SHP77 (cell line): ENCODE measurements at regions not wholly inside any gene's neighbourhood (a gene's known extent, or its start where the extent isn't known, plus 50 kb on each side); places are given as distances from the start of the nearest gene placed in this dataset.

ENCODE experiments used
- DNase-seq, 2 experiments: peaks; one replicate each; lab custom pipeline; 2025; lab: John Stamatoyannopoulos, UW

GRCh38 chr16:86018487-86018886 lies 119.5 kb downstream of the IRF8 start:
- no peak for DNase-seq

DNA sequence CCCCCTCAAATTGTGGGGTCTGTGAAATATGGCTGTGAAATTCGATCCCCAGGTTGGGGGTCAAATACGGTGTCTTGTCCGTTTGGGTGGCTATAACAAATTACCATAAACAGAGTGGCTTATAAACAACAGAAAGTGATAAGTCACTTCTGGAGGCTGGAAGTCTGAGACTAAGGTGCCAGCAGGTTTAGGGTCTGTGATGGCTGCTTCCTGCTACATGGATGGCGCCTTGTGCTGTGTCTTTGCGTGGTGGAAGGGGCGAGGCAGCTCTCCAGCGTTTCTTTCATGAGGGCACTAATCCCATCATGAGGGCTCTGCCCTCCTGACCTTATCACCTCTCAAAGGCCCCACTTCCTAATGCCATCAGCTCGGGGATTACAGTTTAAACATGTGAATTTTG lies 120.0 kb downstream of the IRF8 start:
- DNase-seq = no peak

DNA sequence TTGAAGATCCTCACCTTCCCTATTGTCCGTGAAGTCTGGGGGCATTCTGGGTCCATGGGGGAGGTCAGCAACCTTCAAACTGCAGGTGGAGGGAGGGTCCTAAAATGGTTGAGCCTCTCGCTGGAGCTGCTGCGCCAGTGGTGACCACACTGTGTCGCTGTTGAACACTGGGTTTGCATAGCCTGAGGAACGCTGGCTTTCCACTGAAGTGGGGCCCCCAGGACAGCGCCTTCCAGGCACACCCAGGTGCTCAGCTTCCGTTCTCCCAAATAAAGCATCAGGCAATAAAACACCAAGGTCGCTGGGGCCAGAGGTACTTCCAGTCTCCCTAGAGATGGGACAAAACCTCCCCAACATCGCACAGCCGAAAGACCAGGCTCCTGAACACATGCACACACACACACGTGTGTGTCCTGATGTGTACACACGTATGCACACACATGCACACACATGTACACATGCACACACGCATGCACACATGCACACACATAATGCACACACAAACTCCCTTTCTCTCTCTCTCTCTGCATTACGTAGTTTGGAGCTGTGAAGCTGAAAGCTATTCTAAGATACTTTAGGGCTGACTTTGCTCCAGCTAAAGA lies 120.6 kb downstream of the IRF8 start:
- no peak for DNase-seq

GRCh38 chr16:86020971-86021370 lies 122.0 kb downstream of the IRF8 start:
- no peak for DNase-seq

DNA sequence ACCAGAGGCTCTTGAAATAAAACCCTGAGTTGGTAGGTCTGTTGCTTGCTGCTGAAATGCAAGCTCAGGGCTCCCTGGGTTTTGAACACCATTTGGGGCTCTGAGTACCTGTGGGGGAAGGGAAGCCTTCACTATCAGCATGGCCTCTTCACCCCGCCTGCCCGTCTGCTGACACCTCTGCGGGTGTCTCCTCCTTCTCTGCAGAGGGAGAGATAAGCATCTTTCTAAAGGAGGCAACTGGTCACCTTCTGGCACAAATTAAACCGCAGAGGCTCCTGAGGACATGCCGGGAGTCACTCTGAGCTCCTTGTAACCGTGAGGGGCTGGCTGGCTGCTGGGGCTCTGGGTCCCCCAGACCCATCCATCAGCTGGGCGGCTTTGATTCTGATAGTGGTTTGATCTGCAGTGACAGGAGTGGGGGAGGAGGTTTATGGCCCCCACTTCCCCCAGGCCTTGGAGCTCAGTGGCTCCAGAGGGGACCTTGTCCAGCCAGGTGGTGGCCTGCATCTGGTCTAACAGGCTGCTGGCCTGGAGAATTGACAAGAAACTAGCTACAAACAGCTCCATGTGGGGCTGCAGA lies 123.5 kb downstream of the IRF8 start:
- no peak for DNase-seq

- DNase-seq = no peak
Observed at GRCh38 chr16:86024210-86024609, 125.2 kb downstream of the IRF8 start.

- DNase-seq = no peak
Observed at GRCh38 chr16:86025706-86026105, 126.7 kb downstream of the IRF8 start.

DNA sequence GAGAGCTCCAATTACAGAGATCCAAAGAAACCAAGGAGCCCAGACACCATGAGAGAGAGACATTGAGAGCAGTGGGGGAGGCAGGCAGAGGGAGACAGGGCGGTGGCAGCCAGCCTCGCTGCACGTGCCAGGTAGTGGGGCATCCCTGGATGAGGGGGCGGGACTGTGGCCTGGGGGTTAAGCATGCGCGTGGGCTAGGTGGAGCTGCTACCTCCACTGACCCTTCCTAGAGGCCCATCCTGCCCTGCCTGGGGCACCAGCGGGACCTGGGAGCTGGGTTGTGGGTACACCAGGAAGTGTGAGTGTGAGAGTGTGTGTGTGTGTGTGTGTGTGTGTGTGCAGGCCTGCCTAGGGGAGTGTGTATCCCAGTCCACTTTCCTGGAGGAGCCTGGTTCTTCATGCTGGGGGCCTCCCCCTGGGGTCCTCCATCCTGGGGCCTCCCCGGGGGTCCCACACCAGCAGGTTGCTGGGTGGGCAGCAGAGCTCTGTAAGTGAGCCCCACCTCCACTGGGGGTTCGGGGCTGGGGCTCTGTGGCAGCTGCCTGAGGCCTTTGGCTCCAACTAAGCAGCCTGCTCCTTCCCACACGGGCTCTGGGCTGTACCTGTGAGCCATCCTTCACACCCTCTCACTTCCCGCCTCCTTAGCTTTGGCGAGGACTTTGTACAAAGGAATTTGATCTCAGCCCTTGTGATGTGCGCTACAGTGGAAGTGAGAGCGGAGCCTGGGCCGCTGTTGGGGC lies 127.4 kb downstream of the IRF8 start:
- DNase-seq = no peak

- DNase-seq = no peak
Observed at GRCh38 chr16:86026916-86027315, 128.0 kb downstream of the IRF8 start.

DNA sequence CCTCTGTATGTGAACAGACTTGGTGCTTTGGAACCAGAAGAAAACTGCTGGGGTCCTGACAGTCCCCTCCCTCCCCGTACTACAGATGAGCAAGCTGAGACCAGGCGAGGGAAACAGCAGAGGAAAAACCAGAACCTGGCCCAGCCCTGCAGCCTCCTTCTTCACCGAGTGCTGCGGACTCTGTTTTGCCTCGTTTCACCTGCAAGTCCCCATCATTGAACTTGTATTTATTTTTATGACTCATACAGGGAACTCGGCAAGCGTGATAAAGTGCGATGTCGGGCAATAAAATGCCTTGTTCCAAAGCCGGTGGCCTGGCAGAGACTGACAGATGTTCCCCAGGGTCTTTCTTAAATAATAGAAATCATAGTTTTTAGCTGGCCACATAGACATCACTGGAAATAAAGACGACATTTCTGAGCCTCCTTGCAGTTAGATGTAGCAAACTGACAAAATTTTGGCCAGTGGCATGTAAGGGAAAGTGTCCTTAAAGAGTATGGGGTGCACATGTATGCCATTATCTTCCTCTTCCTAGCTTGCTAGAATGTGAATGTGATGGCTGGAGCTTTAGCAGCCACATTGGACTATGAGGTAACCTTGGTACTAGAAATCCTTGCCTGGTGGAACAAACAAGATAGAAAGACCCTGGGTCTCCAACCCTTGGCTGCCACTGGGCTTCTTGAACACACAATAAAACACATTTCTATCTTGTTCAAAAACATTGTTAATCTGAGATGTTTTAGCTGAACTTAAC lies 128.6 kb downstream of the IRF8 start:
- no peak for DNase-seq

DNA sequence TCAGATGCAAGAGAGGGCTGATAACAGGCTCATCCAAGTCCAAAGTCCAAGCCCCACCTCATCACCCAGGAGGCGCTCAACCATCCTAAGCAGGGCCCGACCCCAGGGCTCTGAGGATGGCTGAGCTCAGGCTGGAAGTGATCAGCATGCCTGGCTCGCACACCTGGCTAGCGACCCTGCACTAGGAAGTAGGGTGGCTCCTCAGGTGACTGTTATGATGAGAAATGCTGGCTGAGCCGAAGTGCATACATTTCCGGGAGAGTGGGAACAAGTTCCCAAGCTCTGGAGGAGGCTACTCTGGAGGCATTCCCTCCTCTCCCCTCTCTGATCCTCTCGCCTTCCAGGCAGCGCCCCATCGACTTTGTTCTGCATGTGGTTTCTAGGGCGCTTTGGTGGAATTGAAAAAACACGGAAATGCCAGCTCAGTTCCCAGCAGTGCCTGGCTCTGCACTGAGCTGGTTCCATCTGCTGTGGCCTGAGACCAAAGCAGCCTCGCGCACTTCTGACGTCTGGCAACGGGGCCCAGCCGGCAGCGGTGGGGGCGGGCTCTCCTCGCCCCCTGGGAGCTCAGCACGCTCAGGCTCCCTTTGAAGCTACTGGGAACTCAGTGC lies 130.3 kb downstream of the IRF8 start:
- no peak for DNase-seq

- DNase-seq = no peak
Observed at GRCh38 chr16:86030116-86030515, 131.2 kb downstream of the IRF8 start.

GRCh38 chr16:86031141-86031678 lies 132.2 kb downstream of the IRF8 start:
- DNase-seq = no peak

- no peak for DNase-seq
Observed at GRCh38 chr16:86033016-86033474, 134.1 kb downstream of the IRF8 start.

DNA sequence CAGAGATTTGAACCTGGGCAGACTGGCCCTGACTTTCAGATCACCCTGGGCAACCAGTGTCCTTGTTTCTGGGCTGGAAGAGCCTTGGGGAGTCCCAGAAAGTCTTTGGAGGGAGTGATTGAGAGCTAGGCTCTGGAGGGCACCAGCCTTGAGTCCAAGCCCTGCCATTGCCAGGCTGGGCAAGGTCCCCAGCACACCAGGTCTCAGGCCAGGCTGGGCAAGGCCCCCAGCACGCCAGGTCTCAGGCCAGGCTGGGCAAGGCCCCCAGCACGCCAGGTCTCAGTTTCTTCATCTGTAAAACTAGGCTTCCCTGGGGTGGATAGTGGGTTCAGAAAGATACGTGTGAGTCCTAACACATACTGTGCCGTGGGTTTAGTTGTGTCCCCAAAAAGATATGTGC lies 135.0 kb downstream of the IRF8 start:
- no peak for DNase-seq

DNA sequence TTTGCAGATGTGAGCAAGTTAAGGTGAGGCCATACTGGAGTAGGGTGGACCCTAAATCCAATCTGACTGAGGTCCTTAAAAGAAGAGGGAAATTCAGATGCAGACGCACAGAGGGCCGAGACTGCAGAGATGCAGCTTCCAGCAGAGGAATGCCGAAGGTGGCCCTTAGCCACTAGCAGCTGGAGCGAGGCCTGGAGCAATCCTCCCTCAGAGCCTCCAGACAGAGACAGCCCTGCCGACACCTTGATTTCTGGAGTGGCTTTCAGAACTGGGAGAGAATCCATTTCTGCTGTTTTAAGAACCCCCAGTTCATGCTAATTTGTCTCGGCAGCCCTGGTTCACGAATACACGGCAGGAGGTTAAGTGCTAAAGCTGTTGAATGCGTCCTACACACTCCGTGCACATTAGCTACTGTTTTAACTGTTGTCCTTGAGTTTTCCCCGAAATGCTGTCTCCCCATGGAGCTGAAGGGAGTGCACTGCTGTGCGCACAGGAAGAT lies 135.5 kb downstream of the IRF8 start:
- DNase-seq = no peak

GRCh38 chr16:86035906-86036305 lies 136.9 kb downstream of the IRF8 start:
- DNase-seq = no peak

GRCh38 chr16:86037999-86038925 lies 139.3 kb downstream of the IRF8 start:
- DNase-seq = peak in 1 of 2 experiments; percentile 38

- DNase-seq = no peak
Observed at GRCh38 chr16:86038926-86039310, 140.0 kb downstream of the IRF8 start.

DNA sequence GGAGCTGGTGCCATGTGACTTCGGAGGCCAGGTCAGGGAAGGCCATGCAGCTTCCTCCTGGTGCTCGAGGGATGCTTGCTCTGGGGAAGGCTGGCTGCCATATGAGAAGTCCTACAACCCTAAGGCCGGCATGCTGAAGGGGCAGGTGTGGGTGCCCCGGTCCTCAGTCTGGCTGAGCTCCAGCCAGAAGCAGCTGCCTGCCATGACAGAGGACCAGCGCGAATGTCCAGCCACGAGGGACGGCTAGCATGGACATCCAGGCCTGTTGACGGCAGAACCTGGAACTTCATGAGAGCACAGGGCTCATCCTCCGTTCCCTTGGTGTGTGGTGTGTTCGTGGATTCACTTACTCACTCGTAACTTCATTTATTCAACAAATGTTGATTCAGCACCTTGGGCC lies 140.6 kb downstream of the IRF8 start:
- no peak for DNase-seq

- no peak for DNase-seq
Observed at GRCh38 chr16:86040496-86040895, 141.5 kb downstream of the IRF8 start.
